Inflammatory macrophage treated with lipopolysaccharide for 1 hour (primary cell): ENCODE measurements at regions not wholly inside any gene's neighbourhood (a gene's known extent, or its start where the extent isn't known, plus 50 kb on each side); places are given as distances from the start of the nearest gene placed in this dataset.

Experiments
- DNase-seq, 2 donors: peaks; one replicate each; pipeline ENCODE4 v3.0.0-alpha.2; 2020 to 2022

GRCh38 chr15:47395076-47395475, 322.2 kb upstream of the SEMA6D start:
- peak; percentile 35 to 44 for DNase-seq

- no peak for DNase-seq
Observed at GRCh38 chr15:47397655-47398054, 319.6 kb upstream of the SEMA6D start.

- no peak for DNase-seq
Observed at GRCh38 chr15:47398132-47398531, 319.2 kb upstream of the SEMA6D start.

GRCh38 chr15:47398594-47398993, 318.7 kb upstream of the SEMA6D start:
- DNase-seq = no peak

- DNase-seq = no peak
Observed at GRCh38 chr15:47399100-47399499, 318.2 kb upstream of the SEMA6D start.

GRCh38 chr15:47400603-47401002, 316.7 kb upstream of the SEMA6D start:
- DNase-seq = no peak

- peak in 1 of 2 donors; percentile 7 for DNase-seq
Observed at GRCh38 chr15:47401427-47401826, 315.9 kb upstream of the SEMA6D start.

- no peak for DNase-seq
Observed at GRCh38 chr15:47402829-47403228, 314.5 kb upstream of the SEMA6D start.

- DNase-seq = no peak
Observed at GRCh38 chr15:47404877-47405276, 312.4 kb upstream of the SEMA6D start.

- DNase-seq = no peak
Observed at GRCh38 chr15:47405365-47406162, 311.7 kb upstream of the SEMA6D start.

- DNase-seq = no peak
Observed at GRCh38 chr15:47407692-47408091, 309.6 kb upstream of the SEMA6D start.

GRCh38 chr15:47409038-47409437, 308.3 kb upstream of the SEMA6D start:
- no peak for DNase-seq

- DNase-seq = no peak
Observed at GRCh38 chr15:47409600-47409999, 307.7 kb upstream of the SEMA6D start.

- DNase-seq = peak; percentile 20 to 21
Observed at GRCh38 chr15:47410247-47410646, 307.1 kb upstream of the SEMA6D start.

GRCh38 chr15:47411733-47412132, 305.6 kb upstream of the SEMA6D start:
- no peak for DNase-seq

- DNase-seq = no peak
Observed at GRCh38 chr15:47412136-47412535, 305.2 kb upstream of the SEMA6D start.

GRCh38 chr15:47412802-47413201, 304.5 kb upstream of the SEMA6D start:
- DNase-seq = no peak

GRCh38 chr15:47414207-47414606, 303.1 kb upstream of the SEMA6D start:
- DNase-seq = no peak

GRCh38 chr15:47415539-47415971, 301.8 kb upstream of the SEMA6D start:
- DNase-seq = no peak

- peak; percentile 37 to 46 for DNase-seq
Observed at GRCh38 chr15:47422881-47423665, 294.2 kb upstream of the SEMA6D start.

- no peak for DNase-seq
Observed at GRCh38 chr15:47427463-47427862, 289.8 kb upstream of the SEMA6D start.

GRCh38 chr15:47429376-47429775, 287.9 kb upstream of the SEMA6D start:
- DNase-seq = no peak

- no peak for DNase-seq
Observed at GRCh38 chr15:47431501-47431900, 285.8 kb upstream of the SEMA6D start.

- no peak for DNase-seq
Observed at GRCh38 chr15:47432826-47433225, 284.5 kb upstream of the SEMA6D start.
